H1 (cell line): ENCODE measurements at regions not wholly inside any gene's neighbourhood (a gene's known extent, or its start where the extent isn't known, plus 50 kb on each side); places are given as distances from the start of the nearest gene placed in this dataset.

Source experiments
- KDM4A ChIP-seq: IDR thresholded peaks from one replicate; pipeline ENCODE4 v1.7.1; 2012; ENCODE audit warnings: low read depth, mild to moderate bottlenecking, moderate library complexity, low read length, inconsistent platforms; ENCODE audit not compliant: severe bottlenecking
- TF ChIP-seq, protein P1 (sequence below): IDR thresholded peaks from 2 replicates; pipeline ENCODE4 v1.6.1; 2012; ENCODE audit warnings: low read length, inconsistent platforms

GRCh38 chr5:115396688-115397087, 100.2 kb upstream of the CCDC112 start (continued):
- TF ChIP-seq, protein P1, sequence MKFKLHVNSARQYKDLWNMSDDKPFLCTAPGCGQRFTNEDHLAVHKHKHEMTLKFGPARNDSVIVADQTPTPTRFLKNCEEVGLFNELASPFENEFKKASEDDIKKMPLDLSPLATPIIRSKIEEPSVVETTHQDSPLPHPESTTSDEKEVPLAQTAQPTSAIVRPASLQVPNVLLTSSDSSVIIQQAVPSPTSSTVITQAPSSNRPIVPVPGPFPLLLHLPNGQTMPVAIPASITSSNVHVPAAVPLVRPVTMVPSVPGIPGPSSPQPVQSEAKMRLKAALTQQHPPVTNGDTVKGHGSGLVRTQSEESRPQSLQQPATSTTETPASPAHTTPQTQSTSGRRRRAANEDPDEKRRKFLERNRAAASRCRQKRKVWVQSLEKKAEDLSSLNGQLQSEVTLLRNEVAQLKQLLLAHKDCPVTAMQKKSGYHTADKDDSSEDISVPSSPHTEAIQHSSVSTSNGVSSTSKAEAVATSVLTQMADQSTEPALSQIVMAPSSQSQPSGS: no peak
- TF ChIP-seq KDM4A: no peak
